Caco-2 (cell line): ENCODE measurements at regions not wholly inside any gene's neighbourhood (a gene's known extent, or its start where the extent isn't known, plus 50 kb on each side); places are given as distances from the start of the nearest gene placed in this dataset.

Source experiments
- BruUV-seq: library from RNA; stranded (reverse); fragments of 400-500 nt; replicated peaks from 2 replicates; lab custom pipeline; 2021; lab: Mats Ljungman, UMichigan
- CTCF ChIA-PET: fragments of 300-600 bp; sonication (Branson Sonifier 250); formaldehyde crosslinking; loops from one replicate; lab custom pipeline; 2022; ENCODE audit warnings: antibody characterized with exemption; lab: Charles Lee
- POLR2A ChIA-PET: fragments of 300-600 bp; sonication (Branson Sonifier 250); formaldehyde crosslinking; loops from one replicate; lab custom pipeline; 2022; ENCODE audit warnings: antibody characterized with exemption; lab: Charles Lee
- DNase-seq, 2 experiments: peaks; one replicate each; pipeline versions ENCODE4 v3.0.0 to v3.0.0-alpha.2; 2020 to 2022
- H3K27me3 ChIP-seq: replicated peaks from 2 replicates; pipeline ENCODE4 v1.6.0; 2011; ENCODE audit warnings: low read length; ENCODE audit not compliant: control insufficient read depth, insufficient read depth
- H3K36me3 ChIP-seq: 2 replicates; pipeline ENCODE4 v1.5.1; 2011; ENCODE audit warnings: low read length; ENCODE audit not compliant: control insufficient read depth, insufficient read depth
- H3K4me1 ChIP-seq: fragments of 250-450 bp; sonication (Bioruptor Pico); 2 replicates; pipeline ENCODE4 v1.5.1; 2020; ENCODE audit warnings: mild to moderate bottlenecking
- H3K4me3 ChIP-seq: 2 replicates; pipeline ENCODE4 v1.5.1; 2011; ENCODE audit warnings: low read depth, mild to moderate bottlenecking, control low read depth, low read length
- H3K9me3 ChIP-seq: fragments of 250-450 bp; sonication (Bioruptor Pico); 2 replicates; pipeline ENCODE4 v1.5.1; 2020; ENCODE audit warnings: mild to moderate bottlenecking, moderate library complexity
- H3K27ac Mint-ChIP-seq: one replicate; pipeline ENCODE4 v1.8.0; 2022; ENCODE audit warnings: mixed read lengths; ENCODE audit not compliant: unreplicated experiment
- H3K27me3 Mint-ChIP-seq: one replicate; pipeline ENCODE4 v1.8.0; 2022; ENCODE audit warnings: mixed read lengths; ENCODE audit not compliant: insufficient read depth, unreplicated experiment
- H3K36me3 Mint-ChIP-seq: one replicate; pipeline ENCODE4 v1.8.0; 2022; ENCODE audit warnings: mild to moderate bottlenecking, mixed read lengths; ENCODE audit not compliant: insufficient read depth, unreplicated experiment
- H3K4me1 Mint-ChIP-seq: one replicate; pipeline ENCODE4 v1.8.0; 2022; ENCODE audit warnings: low read depth, mixed read lengths; ENCODE audit not compliant: unreplicated experiment
- H3K4me3 Mint-ChIP-seq: one replicate; pipeline ENCODE4 v1.8.0; 2022; ENCODE audit warnings: mild to moderate bottlenecking, moderate library complexity, mixed read lengths; ENCODE audit not compliant: unreplicated experiment
- H3K9me3 Mint-ChIP-seq: one replicate; pipeline ENCODE4 v1.8.0; 2022; ENCODE audit warnings: mixed read lengths; ENCODE audit not compliant: unreplicated experiment
- intact Hi-C: fragments of 100-400 bp; cut with micrococcal nuclease; formaldehyde crosslinking; loops from one replicate; pipeline ENCODE4 v1.10.0; 2022; ENCODE audit not compliant: unreplicated experiment
- TF ChIP-seq, protein P1 (sequence below), 2 experiments: fragments of 200-600 bp in 1 of 2; IDR thresholded peaks; 1 replicate in 1 of 2; 2 replicates in 1 of 2; pipeline versions ENCODE4 v1.5.1 to v1.8.0; 2011 to 2022; ENCODE audit warnings: antibody characterized with exemption in 1 of 2, control low read depth in 1 of 2, inconsistent platforms in 1 of 2, low read depth in 1 of 2, low read length in 1 of 2, mild to moderate bottlenecking in 1 of 2, moderate library complexity in 1 of 2; ENCODE audit not compliant: insufficient read depth in 1 of 2, severe bottlenecking in 1 of 2, unreplicated experiment in 1 of 2

DNA sequence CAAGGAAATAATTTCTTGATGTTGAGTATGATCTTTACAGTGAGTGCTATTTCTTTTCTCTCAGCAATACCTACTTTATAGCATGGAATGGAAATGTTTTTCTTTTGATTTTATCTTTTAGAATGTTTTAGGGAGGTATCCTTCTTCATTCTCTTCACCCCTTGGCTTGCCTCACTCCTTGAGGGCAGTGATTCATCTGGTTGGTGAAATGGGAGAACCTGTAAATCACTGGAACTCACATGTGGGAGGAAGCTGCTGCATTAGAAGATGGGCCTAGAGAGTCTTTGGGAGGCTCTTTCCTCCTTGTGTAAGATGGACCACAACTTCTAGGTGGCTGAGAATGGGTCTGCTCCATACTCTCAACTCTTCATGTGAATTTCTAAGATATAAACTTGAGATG, 244.8 kb upstream of the SYNCRIP start:
- Mint-ChIP-seq H3K4me1 (no peaks in the 10 kb centered on the region), H3K36me3 (no peaks in the 10 kb centered on the region), H3K4me3 (no peak overlapping the region), H3K9me3 (no peaks in the 10 kb centered on the region), H3K27me3 (no peaks in the 10 kb centered on the region), H3K27ac (no peak overlapping the region)
- ChIA-PET POLR2A (no interaction called here), CTCF (no interaction called here)
- no peaks in the 10 kb centered on the region for H3K9me3 ChIP-seq
- TF ChIP-seq, protein P1, sequence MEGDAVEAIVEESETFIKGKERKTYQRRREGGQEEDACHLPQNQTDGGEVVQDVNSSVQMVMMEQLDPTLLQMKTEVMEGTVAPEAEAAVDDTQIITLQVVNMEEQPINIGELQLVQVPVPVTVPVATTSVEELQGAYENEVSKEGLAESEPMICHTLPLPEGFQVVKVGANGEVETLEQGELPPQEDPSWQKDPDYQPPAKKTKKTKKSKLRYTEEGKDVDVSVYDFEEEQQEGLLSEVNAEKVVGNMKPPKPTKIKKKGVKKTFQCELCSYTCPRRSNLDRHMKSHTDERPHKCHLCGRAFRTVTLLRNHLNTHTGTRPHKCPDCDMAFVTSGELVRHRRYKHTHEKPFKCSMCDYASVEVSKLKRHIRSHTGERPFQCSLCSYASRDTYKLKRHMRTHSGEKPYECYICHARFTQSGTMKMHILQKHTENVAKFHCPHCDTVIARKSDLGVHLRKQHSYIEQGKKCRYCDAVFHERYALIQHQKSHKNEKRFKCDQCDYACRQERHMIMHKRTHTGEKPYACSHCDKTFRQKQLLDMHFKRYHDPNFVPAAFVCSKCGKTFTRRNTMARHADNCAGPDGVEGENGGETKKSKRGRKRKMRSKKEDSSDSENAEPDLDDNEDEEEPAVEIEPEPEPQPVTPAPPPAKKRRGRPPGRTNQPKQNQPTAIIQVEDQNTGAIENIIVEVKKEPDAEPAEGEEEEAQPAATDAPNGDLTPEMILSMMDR (IDR thresholded peaks at IDR 0.05; ENCODE audit: insufficient read depth in 1 of 2, low read depth in 1 of 2, low read length in 1 of 2, severe bottlenecking in 1 of 2, unreplicated experiment in 1 of 2) = no peak
- H3K36me3 ChIP-seq = no peaks in the 10 kb centered on the region
- no peak overlapping the region for H3K4me3 ChIP-seq
- no TSS peak for BruUV-seq
- no peaks in the 10 kb centered on the region for H3K4me1 ChIP-seq
- DNase-seq = no peak
- intact Hi-C loops = no loop called here
- no peaks in the 10 kb centered on the region for H3K27me3 ChIP-seq

DNA sequence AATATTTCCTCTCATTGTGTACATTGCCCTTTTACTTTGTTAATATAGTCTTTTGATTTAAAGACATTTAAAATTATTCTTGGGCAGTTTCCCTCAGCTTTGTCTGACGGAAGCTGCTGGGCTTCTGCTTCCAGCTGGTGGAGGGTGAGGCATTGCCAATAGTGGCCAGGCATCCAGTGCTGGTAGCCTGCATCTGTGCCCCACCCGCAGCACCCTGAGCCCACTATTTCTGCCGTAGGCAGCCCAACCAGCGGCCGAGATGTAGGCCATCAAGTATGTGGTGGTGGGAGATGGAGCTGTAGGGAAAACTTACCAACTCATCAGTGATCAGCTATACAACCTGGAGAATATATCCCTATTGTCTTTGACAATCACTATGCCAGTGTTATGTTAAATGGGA, 226.0 kb upstream of the SYNCRIP start:
- no peak for DNase-seq
- H3K36me3 Mint-ChIP-seq = no peaks in the 10 kb centered on the region
- Histone ChIP-seq H3K4me3 (no peak overlapping the region), H3K27me3 (no peaks in the 10 kb centered on the region), H3K36me3 (no peaks in the 10 kb centered on the region), H3K9me3 (no peaks in the 10 kb centered on the region), H3K4me1 (no peaks in the 10 kb centered on the region)
- BruUV-seq = no TSS peak
- no peaks in the 10 kb centered on the region for H3K27me3 Mint-ChIP-seq
- TF ChIP-seq, protein P1 (IDR thresholded peaks at IDR 0.05; ENCODE audit: insufficient read depth in 1 of 2, low read depth in 1 of 2, low read length in 1 of 2, severe bottlenecking in 1 of 2, unreplicated experiment in 1 of 2) = no peak
- ChIA-PET CTCF (no interaction called here), POLR2A (no interaction called here)
- no peak overlapping the region for H3K4me3 Mint-ChIP-seq
- intact Hi-C loops = no loop called here
- no peak overlapping the region for H3K27ac Mint-ChIP-seq
- H3K4me1 Mint-ChIP-seq = no peaks in the 10 kb centered on the region
- H3K9me3 Mint-ChIP-seq = no peaks in the 10 kb centered on the region

DNA sequence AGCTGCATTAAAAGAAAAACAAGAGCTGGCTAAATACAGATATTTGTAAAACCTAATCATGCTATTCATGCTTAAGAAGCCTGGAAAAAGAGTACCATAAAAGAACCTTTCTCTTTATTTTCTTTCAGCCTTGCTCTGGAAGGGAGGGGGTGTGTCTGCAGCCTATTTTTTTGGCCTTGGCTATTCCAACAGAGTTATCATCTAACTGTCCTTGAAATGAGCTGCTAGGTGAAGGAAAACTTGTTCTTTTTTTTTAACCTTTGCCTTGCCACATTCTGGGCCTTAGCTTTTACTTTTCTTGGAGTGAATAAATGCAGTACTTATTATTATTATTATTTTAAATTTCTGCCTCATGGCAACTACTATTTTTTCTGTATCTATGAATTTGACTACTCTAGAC, 224.9 kb upstream of the SYNCRIP start:
- Histone ChIP-seq H3K36me3 (no peaks in the 10 kb centered on the region), H3K9me3 (no peaks in the 10 kb centered on the region), H3K4me1 (no peaks in the 10 kb centered on the region), H3K27me3 (no peaks in the 10 kb centered on the region), H3K4me3 (no peak overlapping the region)
- intact Hi-C loops = no loop called here
- no peak for DNase-seq
- Mint-ChIP-seq H3K4me3 (no peak overlapping the region), H3K27me3 (no peaks in the 10 kb centered on the region), H3K4me1 (no peaks in the 10 kb centered on the region), H3K36me3 (no peaks in the 10 kb centered on the region), H3K9me3 (no peaks in the 10 kb centered on the region), H3K27ac (no peak overlapping the region)
- POLR2A ChIA-PET = no interaction called here
- TF ChIP-seq, protein P1 (IDR thresholded peaks at IDR 0.05; ENCODE audit: insufficient read depth in 1 of 2, low read depth in 1 of 2, low read length in 1 of 2, severe bottlenecking in 1 of 2, unreplicated experiment in 1 of 2) = no peak
- BruUV-seq = no TSS peak
- CTCF ChIA-PET = no interaction called here
